Renal cortex interstitium (tissue), 11 donors: ENCODE measurements at regions not wholly inside any gene's neighbourhood (a gene's known extent, or its start where the extent isn't known, plus 50 kb on each side); places are given as distances from the start of the nearest gene placed in this dataset.
A peak's percentile ranks its signal among the peaks of the same experiment; 100 is the strongest.

Experiments used
- DNase-seq, 11 donors: peaks; one replicate each; pipeline ENCODE4 v3.0.0-alpha.2; 2013; ENCODE audit warnings: low read depth in 9 of 11, low spot score in 4 of 11; ENCODE audit errors: extremely low read depth in 1 of 11

DNA sequence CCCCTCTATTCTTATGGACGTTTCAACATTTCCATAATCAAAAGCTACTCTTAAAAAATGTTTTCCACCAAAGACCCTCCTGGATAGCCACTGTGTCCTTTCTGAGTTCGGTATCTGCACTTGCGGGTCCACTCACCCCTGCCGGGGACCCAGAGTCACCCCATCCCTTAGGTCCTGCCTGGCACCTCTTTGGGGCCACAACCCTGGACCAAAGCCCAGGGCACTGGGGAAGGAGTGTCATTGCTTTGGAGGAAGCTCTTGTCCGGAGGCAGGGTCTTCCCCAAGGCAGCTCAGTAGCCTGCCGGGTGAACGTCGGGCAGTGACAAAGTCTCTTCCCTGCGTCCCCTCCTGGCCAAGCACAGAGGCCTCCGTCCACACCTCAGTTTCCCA is 129.6 kb downstream of the RFLNA start:
- no peak for DNase-seq

DNA sequence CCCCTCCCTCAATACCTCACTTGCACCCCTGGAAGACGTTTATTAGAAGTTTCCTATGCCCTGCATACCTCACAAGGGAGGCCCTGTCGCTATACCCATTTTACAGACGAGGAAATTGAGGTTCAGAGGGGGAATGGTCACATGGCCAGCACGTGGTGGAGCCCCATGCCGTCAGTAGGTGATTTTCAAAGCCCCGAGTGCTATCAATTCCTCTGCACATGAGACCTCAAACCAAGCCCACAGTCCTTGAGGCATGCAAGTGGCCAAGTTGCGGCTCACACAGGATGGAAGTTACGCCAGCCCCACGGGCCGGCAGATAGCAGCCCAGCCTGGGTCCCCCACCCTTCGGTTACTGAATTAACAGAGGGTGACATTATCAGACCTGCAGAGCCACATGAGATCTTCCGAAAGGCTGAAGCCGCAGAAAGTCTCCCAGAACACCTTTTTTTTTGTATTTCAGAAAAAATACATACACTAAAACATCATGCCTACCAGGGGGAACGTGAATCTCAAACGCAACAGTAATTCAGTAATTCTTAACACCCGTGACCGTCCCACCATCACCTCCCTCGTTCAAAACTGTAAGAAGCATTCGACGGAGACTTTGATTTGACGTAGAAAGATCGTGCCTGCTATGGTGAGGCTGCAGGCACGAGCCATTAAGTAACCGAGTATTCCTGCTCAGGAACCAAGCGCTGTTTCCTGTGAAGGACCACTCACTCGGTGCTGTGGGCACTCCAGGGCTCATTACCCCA is 129.0 kb downstream of the RFLNA start:
- DNase-seq = no peak

DNA sequence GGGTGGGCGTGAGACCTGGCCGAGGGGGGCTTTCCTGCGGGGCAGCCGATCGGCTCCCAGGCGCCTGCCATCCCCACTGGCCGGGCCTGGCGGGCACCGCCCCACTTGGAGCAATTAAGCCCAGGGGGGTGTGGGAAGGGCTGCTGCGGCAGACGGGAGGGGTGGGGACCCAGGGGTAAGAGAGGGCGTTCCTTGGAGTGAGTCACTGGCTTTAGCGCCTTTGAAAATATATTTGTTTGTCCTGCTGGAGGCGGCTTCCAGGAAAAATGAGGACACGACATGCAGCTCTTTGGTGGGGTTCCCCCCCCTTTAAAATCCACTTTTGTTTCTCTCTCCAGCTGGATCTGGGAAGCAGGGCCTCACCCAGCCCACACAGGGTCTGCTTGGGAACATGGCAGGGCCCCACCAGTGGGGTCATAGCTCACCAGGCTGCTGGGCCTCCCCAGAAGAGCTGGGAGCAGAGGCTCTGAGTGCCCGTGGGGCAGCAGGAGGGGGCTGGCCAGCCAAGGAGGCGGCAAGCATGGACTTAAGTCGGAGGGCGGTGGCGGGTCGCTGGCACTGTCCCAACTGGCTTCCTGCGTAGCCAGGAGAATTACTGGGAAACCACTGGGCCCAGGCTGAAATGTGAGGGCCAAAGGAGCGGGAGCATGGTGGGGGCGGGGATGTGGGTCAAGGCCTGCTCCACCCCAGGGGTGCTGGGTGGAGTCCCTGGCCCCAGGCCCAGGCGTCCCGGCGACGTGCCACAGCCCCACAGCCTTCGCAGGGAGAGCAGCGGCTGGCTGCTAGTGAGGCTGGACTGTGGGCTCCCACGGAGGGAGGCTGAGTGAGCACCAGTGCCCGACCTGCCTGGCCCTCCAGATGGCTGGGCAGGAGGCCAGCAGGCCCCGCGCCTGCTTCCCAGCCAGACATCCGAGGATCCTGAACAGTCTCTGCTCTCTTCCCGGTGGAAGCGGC is 128.0 kb downstream of the RFLNA start:
- peak in 4 of 11 donors; percentile 65 to 73 (median 67) for DNase-seq

DNA sequence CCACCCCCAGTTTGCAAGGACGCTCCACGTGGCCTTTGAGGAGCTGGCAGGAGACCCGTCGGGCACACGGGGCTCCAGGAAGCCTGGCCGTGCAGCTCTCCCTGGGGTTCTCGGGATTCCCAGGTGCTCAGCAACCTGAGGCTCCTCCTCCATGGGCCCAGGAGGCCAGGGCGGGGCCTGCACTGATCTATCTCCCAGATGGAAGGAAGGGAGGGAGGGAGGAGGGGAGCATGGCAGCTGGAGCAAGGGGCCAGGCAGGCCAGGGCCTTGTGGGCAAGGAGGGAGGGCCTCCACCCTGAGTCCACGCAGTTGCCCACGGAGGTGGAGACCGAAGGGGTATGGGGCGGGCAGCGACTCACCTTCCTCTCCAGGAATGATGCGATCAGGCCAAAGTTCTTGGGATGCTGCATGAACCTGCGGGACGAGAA is 127.3 kb downstream of the RFLNA start:
- DNase-seq = no peak

DNA sequence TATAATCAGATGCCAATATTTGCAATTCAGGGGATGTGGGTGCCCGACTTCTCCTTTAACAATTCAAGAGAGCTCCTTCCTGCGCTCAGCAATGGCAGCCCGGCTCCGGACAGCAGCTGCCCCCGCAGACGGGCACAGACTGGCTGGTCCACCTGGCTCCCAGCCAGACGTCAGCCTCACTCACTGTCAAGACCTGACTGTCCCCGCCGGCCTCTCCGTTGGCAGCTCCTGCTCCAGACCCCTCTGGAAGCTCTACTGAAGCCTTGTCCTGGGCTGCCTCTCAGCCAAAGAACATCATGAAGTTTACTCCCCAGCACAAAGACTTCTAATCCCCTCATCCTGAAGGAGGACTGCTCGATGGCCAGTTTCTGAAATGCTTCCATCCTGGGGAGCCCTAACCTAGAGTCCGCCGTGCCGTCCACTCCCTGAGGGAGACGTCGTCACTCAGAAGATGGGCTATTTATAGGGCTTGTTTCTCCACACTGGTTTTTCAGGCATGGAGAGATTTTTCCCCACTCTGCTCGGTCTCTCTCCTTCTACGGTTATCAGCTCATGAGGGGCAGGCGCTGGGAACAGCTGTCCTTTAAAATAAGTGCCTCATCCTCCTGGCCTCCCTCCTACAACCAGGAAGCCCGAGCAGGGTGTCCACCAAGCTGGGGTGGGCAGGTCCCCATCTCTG is 126.2 kb downstream of the RFLNA start:
- DNase-seq = no peak

DNA sequence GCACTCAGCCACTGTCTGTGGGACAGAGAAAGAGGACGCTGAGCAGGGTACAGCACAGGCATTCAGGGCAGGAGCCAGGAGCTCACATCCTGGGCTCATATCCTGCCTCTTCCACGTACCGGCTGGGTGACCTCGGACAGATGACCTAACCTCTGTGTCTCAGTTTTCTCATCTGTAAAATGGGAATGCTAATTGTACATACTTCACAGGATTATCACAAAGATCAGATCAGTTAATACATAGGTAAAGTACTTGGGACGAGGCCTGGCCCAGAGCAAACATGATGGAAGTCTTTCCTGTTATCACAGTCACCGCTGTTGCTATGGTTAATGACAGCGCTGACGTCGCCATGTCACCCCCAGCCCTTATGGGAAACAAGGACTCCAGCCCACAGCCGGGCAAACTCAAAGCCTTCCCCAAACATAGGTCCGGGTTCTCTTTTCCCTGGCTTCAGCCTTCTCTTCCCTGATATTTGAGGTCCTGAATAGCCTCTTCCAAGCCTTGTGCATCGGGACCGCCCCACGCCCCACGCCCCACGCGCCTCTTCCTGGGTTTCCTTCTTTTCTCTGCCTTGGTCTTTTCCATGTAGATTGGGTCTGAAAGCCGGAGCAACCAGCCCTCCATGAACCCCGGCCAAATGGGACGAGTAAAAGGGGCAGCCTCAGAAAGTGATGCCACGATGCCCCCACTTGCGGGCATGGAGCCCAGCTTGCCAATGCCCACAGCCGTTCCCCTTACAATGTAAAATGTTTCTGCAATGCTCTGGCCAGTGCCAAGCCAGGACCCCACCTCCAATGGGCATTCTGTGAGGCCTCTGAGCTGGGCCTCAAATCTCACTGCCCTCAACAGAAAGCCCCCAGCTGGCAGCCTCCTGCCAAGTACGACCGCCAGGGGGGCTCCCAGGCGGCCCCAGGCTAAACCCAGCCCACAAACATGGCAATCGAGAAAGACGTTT is 125.4 kb downstream of the RFLNA start:
- no peak for DNase-seq

DNA sequence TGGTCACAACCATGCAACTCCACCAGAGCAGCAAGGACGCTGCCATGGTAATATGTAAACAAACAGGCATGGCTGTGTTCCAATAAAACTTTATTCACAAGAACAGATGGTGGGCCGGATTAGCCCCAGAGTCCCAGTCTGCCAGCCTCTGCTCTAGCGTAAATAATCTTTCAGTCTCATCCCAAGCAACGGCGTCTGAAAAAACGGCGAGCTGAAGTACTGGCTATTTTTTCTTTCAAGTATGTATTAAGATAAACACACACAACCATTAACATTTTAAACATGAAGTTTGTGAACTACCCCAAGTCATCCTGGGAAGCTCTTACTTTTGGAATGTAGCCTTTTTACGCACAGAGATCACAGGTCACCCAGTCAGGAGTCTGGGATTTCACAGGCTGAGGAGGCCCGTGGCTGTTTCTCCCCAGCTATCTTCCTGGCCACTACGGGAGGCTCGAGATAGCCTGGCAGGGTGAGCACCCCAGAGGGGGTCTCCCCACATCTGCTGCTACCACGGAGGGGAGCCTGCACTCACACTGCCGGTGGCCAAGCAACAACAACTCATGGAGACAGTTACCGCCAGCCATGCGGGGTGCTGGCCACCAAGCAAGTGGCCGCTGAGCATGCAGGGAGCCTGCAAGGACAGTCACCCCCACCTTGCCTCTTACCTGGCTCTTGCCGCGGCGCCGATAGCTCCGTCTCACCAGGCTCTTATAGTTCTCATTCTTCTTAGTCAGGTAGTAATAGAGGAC is 124.6 kb downstream of the RFLNA start:
- no peak for DNase-seq

DNA sequence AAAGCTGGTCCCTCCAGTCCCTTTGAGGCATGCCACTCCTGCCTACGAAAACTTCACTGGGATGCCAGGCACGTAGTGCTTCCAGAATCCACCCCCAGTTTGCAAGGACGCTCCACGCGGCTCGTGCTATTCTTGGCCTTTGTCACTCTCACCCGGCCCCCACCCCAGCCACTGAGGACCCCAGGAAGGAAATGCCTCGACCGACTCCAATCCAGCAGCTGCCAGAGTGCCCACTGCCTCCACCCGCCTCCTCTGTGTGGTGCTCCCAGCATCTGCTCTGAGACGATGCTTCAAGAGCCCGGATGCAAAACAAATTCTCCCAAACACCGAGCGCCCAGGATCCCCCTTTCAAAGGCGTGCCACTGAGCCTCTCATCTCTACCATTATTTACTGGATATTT is 123.9 kb downstream of the RFLNA start:
- no peak for DNase-seq

DNA sequence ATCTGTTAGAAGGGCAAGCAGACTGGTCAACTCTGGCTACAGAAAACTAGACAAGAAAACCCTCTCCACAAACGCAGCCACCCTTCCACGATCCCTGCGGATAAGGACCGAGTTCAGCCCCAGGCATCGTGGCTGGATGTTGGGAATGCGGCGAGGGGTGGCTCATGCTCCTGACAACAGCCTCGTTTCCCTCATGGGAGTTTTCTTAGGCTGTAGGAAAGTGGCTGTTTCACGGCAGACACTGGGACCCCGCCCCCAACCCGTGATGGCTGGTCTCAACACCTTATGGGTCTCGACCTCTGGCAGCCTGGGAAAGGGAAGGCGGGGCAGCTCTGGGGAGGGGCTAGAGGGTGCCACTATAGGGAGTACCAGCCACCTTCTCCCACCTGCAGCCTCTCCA is 123.3 kb downstream of the RFLNA start:
- DNase-seq = no peak

DNA sequence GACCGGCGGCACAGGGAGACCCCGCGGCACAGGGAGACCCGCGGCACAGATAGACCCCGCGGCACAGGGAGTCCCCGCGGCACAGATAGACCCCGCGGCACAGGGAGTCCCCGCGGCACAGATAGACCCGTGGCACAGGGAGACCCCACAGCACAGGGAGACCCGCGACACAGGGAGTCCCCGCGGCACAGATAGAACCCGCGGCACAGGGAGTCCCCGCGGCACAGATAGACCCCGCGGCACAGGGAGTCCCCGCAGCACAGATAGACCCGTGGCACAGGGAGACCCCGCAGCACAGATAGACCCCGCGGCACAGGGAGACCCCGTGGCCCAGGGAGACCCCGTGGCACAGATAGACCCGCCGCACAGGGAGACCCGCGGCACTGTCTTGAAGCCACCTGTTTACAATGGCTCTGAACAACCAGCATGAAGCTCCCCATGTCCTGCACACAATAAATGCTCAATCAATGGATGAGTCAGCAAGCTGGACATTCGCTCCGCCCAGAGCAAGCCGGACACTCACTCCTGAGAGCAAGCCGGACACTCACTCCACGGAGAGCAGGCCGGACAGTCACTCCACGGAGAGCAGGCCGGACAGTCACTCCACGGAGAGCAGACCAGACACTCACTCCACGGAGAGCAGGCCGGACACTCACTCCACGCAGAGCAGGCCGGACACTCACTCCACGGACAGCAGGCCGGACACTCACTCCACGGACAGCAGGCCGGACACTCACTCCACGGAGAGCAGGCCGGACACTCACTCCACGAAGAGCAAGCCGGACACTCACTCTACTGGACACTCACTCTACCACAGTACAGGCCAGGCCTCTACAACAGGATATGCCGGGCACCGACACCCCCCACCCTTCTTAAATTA is 121.9 kb downstream of the RFLNA start:
- DNase-seq = no peak

DNA sequence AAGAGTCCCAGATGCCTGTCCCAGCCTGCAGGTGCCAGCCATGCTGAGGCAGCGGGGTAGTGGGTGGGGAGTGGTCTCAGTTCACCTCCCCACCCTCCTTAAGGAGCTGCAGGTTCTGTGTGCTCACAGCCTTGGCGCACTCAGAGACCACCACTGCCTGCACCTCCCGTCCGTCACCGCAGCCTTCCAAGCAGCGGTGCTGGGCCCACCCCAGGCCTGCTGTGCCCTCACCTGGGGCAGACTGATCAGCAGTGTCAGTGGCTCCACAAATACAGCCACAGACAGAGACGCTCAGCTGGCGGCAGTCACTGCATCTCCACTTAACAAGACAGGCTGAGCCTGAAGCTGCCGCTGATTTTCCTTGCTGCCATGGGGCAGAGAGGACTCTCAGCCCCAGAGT is 120.2 kb downstream of the RFLNA start:
- no peak for DNase-seq

DNA sequence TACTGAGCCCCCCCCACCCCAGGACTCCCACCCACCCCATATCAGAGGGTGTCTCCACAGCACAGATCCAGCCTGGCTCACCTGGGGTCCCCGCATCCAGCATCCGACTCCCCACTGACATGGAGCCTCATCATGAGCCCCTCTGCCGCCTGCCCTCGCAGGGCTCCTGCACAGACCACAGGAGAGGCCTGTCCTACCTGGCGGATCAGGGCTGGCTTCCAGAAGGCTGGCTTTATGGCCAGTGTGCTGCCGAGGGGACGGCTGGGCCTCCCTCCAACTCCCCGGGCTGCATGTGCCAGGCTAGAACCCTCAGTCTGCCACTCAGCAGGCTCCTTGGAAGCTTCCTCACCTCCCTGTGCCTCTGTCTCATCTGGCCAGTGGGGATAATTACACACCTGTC is 119.0 kb downstream of the RFLNA start:
- no peak for DNase-seq

DNA sequence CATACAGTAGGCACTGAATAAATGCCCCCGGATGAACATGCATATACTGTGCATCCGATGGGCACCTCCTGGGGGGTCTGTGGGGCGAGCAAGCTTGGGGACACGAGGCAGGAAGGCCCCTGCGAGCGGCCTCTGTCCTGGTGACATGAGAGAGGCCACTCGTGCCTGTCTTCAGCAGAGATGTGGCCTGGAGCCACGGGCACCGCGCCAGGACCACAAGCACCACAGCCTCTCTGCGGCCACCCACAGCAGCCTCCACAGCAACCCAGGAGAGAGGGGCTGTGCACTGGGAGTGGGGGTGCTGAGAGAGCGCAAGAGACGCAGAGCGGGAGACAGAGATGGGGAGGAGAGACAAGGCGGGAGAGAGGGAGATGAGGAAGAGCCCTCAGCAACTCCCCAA is 118.5 kb downstream of the RFLNA start:
- no peak for DNase-seq

DNA sequence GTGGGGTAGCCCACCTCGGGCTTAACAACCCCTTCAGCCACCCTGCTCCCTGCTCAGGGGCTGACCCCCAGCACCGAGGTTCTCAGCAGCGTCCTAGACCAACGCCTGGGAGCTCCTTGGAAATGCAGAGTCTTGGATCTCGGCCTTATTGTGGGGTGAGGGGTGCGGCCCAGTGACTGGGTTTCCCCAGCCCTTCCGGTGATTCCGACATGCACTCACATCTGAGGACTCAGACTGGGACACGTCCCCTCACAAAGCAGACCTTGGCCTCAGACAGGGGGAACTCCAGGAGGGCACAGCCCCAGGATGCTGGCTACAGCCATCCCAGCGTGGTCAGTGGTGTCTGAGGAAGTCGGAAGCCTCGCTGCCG is 117.7 kb downstream of the RFLNA start:
- no peak for DNase-seq

DNA sequence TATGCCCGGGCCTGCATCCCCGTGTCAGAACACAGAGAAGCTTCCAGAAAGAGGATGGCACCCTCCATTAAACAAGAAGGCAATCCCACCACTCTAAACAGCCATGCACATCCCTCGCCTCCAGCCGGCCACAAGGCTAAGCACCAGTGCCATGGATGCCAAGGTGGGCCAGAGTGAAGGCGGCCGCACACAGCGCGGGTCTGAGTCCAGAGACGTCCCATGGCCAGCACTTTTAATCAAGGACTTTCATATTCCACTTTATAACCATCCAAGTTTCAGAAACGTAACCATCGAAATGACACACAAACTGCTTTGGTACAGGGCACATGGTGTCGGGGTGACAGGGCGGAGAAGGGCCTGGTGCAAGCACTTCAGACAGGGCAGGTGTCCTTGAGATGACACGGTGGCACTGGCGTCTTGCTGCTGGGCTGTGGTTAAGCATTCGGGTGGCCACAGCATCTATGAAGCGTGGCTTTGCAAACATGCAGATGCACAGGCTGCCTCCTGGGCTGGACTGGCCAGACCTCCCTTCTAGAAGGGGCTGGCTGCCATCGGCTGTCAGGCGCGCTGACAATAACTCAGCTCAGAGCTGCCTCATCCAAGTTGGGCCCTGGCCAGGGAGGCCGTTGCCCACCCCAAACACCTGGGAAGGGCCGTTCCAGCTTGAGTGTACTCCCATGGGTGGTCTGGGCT is 117.2 kb downstream of the RFLNA start:
- DNase-seq = no peak

DNA sequence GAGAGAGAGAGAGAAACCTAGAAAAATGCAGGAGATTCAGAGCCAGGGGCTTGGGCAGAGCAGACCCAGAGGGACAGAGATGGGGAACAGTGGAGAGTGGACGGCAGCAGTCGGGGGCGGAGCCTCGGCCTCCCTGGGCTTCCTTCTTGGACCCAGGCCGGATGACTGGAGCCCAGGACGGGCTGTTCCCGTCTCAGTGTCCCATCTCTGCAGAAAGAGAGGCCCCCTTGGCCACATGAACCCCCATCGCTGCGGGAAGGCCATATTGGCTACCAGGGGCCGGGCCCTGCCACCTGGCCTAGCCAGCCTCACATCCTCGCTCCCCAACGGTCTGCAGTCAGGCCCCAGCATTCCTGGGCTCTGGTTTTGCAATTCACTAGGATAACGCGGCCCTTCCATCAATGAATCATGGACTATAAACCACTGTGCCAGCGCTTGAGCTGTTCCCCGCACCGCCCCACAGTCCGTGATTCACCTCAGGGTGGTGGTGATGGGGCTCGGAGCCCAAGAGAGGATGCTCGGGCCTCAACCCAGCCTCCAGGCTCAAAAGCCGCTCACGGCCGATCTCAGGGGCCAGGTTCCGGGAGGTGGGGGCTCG is 116.5 kb downstream of the RFLNA start:
- DNase-seq = no peak
